Astrocyte (in vitro differentiated cells and primary cell): ENCODE measurements at regions not wholly inside any gene's neighbourhood (a gene's known extent, or its start where the extent isn't known, plus 50 kb on each side); places are given as distances from the start of the nearest gene placed in this dataset.

Experiments
- CTCF ChIP-seq: IDR thresholded peaks from 2 replicates; pipeline ENCODE4 v1.5.1; 2011; ENCODE audit warnings: low read depth, mild to moderate bottlenecking, inconsistent platforms, low read length, moderate library complexity; ENCODE audit not compliant: insufficient read depth
- EZH2 ChIP-seq: IDR thresholded peaks from 2 replicates; pipeline ENCODE4 v1.6.1; 2012; ENCODE audit warnings: mild to moderate bottlenecking, low read length, inconsistent platforms; ENCODE audit not compliant: insufficient read depth

- TF ChIP-seq CTCF (no peak), EZH2 (no peak)
These were observed 667.5 kb upstream of the FANCL start for GRCh38 chr2:58908501-58909154.
